GM12878 (cell line): ENCODE measurements at regions not wholly inside any gene's neighbourhood (a gene's known extent, or its start where the extent isn't known, plus 50 kb on each side); places are given as distances from the start of the nearest gene placed in this dataset.

Experiments used
- ATAC-seq: fragments of 200-7000 bp; cut with Tn5 transposase; 3 replicates; pipeline ENCODE4 v1.9.1; 2020; ENCODE audit warnings: mild to moderate bottlenecking, moderate library complexity
- BruUV-seq: library from RNA; stranded (reverse); fragments of 400-500 nt; replicated peaks from 2 replicates; lab custom pipeline; 2021; lab: Mats Ljungman, UMichigan
- CTCF ChIA-PET: fragments of 300-600 bp; sonication (Branson Sonifier 250); formaldehyde crosslinking; extraction: SDS; loops from one replicate; lab custom pipeline; 2021; ENCODE audit warnings: inconsistent platforms; lab: Yijun Ruan, JAX
- POLR2A ChIA-PET: fragments of 350-600 bp; formaldehyde crosslinking; extraction: SDS; loops from one replicate; lab custom pipeline; 2021; ENCODE audit warnings: inconsistent platforms; lab: Charles Lee
- RAD21 ChIA-PET: fragments of 300-600 bp; sonication (Branson Sonifier 250); formaldehyde crosslinking; loops from one replicate; lab custom pipeline; 2023; ENCODE audit warnings: antibody characterized with exemption; ENCODE audit not compliant: unreplicated experiment; lab: Charles Lee
- SMC1A ChIA-PET: fragments of 300-600 bp; sonication (Branson Sonifier 250); formaldehyde crosslinking; loops from one replicate; lab custom pipeline; 2023; ENCODE audit not compliant: unreplicated experiment, uncharacterized antibody; lab: Charles Lee
- DNase-seq: peaks from one replicate; pipeline ENCODE4 v3.0.0-alpha.2; 2011; ENCODE audit warnings: low read depth, low spot score
- FAIRE-seq: peaks from 3 replicates; lab custom pipeline; 2011; peaks lifted over from hg19 to GRCh38; lab: Jason Lieb, UNC
- H2AFZ ChIP-seq: 2 replicates; pipeline ENCODE4 v1.6.0; 2011; ENCODE audit warnings: low read depth, low read length, control low read depth; ENCODE audit not compliant: control insufficient read depth
- H3K27ac ChIP-seq: 2 replicates; pipeline ENCODE4 v1.5.1; 2011; ENCODE audit warnings: control low read depth; ENCODE audit not compliant: control insufficient read depth, insufficient read depth
- H3K27me3 ChIP-seq, 2 experiments: replicated peaks in 1 of 2; 2 replicates each; pipeline versions ENCODE4 v1.6.0 to v1.6.1; 2011; ENCODE audit warnings: low read length in 1 of 2; ENCODE audit not compliant: control insufficient read depth in 2 of 2, insufficient read depth in 2 of 2
- H3K36me3 ChIP-seq, 2 experiments: 2 replicates each; pipeline ENCODE4 v1.5.1; 2011; ENCODE audit warnings: low read length in 1 of 2; ENCODE audit not compliant: control insufficient read depth in 2 of 2, insufficient read depth in 2 of 2
- H3K4me1 ChIP-seq: 2 replicates; pipeline ENCODE4 v1.6.1; 2011; ENCODE audit warnings: mild to moderate bottlenecking, low read length, moderate library complexity, mixed read lengths; ENCODE audit not compliant: control insufficient read depth, insufficient read depth
- H3K4me2 ChIP-seq: 2 replicates; pipeline ENCODE4 v1.6.0; 2011; ENCODE audit warnings: control low read depth; ENCODE audit not compliant: control insufficient read depth, insufficient read depth
- H3K4me3 ChIP-seq: fragments of 200-600 bp; sonication (generic); 2 replicates; pipeline ENCODE4 v1.5.1; 2016
- H3K79me2 ChIP-seq: 2 replicates; pipeline ENCODE4 v1.6.0; 2011; ENCODE audit warnings: low read length; ENCODE audit not compliant: control insufficient read depth, insufficient read depth
- H3K9ac ChIP-seq: 2 replicates; pipeline ENCODE4 v1.8.0; 2011; ENCODE audit warnings: low read length, control low read depth, mixed read lengths; ENCODE audit not compliant: control insufficient read depth, insufficient read depth
- H3K9me3 ChIP-seq: replicated peaks from 3 replicates; pipeline ENCODE4 v1.5.1; 2011; ENCODE audit warnings: mild to moderate bottlenecking, low read length; ENCODE audit not compliant: control insufficient read depth, insufficient read depth
- H4K20me1 ChIP-seq: 2 replicates; pipeline ENCODE4 v1.6.0; 2011; ENCODE audit not compliant: control insufficient read depth, insufficient read depth
- ASH2L ChIP-seq: fragments of 300-600, 200-600 bp; sonication (generic); IDR thresholded peaks from 2 replicates; pipeline ENCODE4 v1.6.1; 2017; ENCODE audit warnings: low read depth, mild to moderate bottlenecking, borderline replicate concordance
- IRF4 ChIP-seq: IDR thresholded peaks from 2 replicates; pipeline ENCODE4 v1.6.1; 2011; ENCODE audit warnings: low read depth, low read length
- KDM1A ChIP-seq: fragments of 200-600 bp; sonication (generic); IDR thresholded peaks from 2 replicates; pipeline ENCODE4 v1.6.1; 2016; ENCODE audit warnings: borderline replicate concordance
- MEF2A ChIP-seq: IDR thresholded peaks from 2 replicates; pipeline ENCODE4 v1.6.1; 2011; ENCODE audit warnings: low read depth, mild to moderate bottlenecking, low read length, moderate library complexity; ENCODE audit not compliant: insufficient read depth
- MYB ChIP-seq: fragments of 150-350 bp; IDR thresholded peaks from 2 replicates; pipeline ENCODE4 v1.6.1; 2014; ENCODE audit warnings: mild to moderate bottlenecking, low read depth, low read length, borderline replicate concordance
- RAD51 ChIP-seq: fragments of 450-650 bp; IDR thresholded peaks from 2 replicates; pipeline ENCODE4 v1.6.1; 2016; ENCODE audit warnings: moderate library complexity, mild to moderate bottlenecking, inconsistent platforms
- RB1 ChIP-seq: fragments of 450-650 bp; formaldehyde crosslinking; IDR thresholded peaks from 2 replicates; pipeline ENCODE4 v1.6.1; 2017; ENCODE audit warnings: mild to moderate bottlenecking, borderline replicate concordance
- RCOR1 ChIP-seq: conservative IDR thresholded peaks from 2 replicates; pipeline ENCODE4 v1.6.1; 2012; ENCODE audit warnings: low read depth, low read length, improper control_type of control experiment
- TCF3 ChIP-seq: IDR thresholded peaks from 2 replicates; pipeline ENCODE4 v1.6.1; 2012; ENCODE audit warnings: low read depth, mild to moderate bottlenecking, low read length, borderline replicate concordance; ENCODE audit not compliant: insufficient read depth
- ZNF24 ChIP-seq: fragments of 450-650 bp; IDR thresholded peaks from 2 replicates; pipeline ENCODE4 v1.6.1; 2017; ENCODE audit warnings: antibody characterized with exemption, mild to moderate bottlenecking
- WGBS: methylation state at CpG from one replicate; pipeline ENCODE4 v1.1.6; 2016; ENCODE audit warnings: low lambda C conversion rate; ENCODE audit not compliant: insufficient replicate concordance, insufficient coverage; ENCODE audit errors: missing lambda C conversion rate; 5-methylcytosine and 5-hydroxymethylcytosine counted together
- in situ Hi-C: fragments of 300-500 bp; cut with MboI; formaldehyde crosslinking; loops from 9 replicates; pipeline ENCODE4 v1.14.3; 2018; ENCODE audit warnings: mixed read lengths
- intact Hi-C: fragments of 100-400 bp; cut with micrococcal nuclease; formaldehyde crosslinking; loops from one replicate; pipeline ENCODE4 v1.14.2; 2022; ENCODE audit not compliant: unreplicated experiment
- TF ChIP-seq, protein P1 (sequence below): fragments of 450-650 bp; formaldehyde crosslinking; IDR thresholded peaks from 2 replicates; pipeline ENCODE4 v1.4.0; 2020; ENCODE audit warnings: mild to moderate bottlenecking, moderate library complexity
- TF ChIP-seq, protein P2 (sequence below): IDR thresholded peaks from 2 replicates; pipeline ENCODE4 v1.6.1; 2012; ENCODE audit warnings: low read depth, low read length, improper control_type of control experiment
- TF ChIP-seq, protein P3 (sequence below): fragments of 450-650 bp; IDR thresholded peaks from 2 replicates; pipeline ENCODE4 v1.6.1; 2017; ENCODE audit warnings: antibody characterized with exemption, mild to moderate bottlenecking, moderate library complexity
- TF ChIP-seq, protein P4 (sequence below): fragments of 450-650 bp; IDR thresholded peaks from 2 replicates; pipeline ENCODE4 v1.6.1; 2016; ENCODE audit warnings: mild to moderate bottlenecking

DNA sequence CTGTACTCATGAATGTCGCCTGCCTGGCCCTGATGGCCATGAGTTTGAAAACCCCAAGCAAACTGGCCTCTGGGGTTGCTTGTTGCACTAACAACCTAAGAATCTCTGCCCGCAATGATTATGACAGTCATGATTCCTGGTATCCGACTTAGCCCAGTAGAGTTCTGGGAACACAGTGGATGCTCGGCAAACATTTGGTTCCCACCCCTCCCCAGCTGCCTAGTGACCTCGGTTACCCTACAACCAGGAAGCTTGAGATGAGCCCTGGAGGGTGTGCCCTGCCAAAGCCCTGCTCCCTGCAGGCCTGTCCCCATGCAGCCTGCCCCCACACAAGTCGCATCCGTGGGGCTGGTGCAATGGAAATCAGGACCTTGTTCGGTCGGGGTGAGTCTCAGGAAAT lies 76.0 kb upstream of the ZBTB40 start:
- DNase-seq (no peak), FAIRE-seq (no peak), ATAC-seq (no peak)
- ChIA-PET POLR2A (no interaction called here), RAD21 (no interaction called here)
- Histone ChIP-seq H3K79me2 (no peaks in the 10 kb centered on the region), H3K9me3 (no peaks in the 10 kb centered on the region; the same call in 2 of the 3 replicates), H3K36me3 (no peaks in the 10 kb centered on the region), H3K27me3 (peaks cover 0 to 3% of the 10 kb centered on the region in 2 experiments; a peak in 1 of 4 replicates), H3K4me3 (no peak overlapping the region), H3K9ac (no peak overlapping the region), H4K20me1 (no peaks in the 10 kb centered on the region), H3K27ac (no peak overlapping the region), H2AFZ (no peak overlapping the region)
- BruUV-seq = no TSS peak
- intact Hi-C loops = no loop called here
- no peak for TF ChIP-seq RAD51
- no peak for TF ChIP-seq MYB
- no peak for TF ChIP-seq RB1
- TF ChIP-seq, protein P1, sequence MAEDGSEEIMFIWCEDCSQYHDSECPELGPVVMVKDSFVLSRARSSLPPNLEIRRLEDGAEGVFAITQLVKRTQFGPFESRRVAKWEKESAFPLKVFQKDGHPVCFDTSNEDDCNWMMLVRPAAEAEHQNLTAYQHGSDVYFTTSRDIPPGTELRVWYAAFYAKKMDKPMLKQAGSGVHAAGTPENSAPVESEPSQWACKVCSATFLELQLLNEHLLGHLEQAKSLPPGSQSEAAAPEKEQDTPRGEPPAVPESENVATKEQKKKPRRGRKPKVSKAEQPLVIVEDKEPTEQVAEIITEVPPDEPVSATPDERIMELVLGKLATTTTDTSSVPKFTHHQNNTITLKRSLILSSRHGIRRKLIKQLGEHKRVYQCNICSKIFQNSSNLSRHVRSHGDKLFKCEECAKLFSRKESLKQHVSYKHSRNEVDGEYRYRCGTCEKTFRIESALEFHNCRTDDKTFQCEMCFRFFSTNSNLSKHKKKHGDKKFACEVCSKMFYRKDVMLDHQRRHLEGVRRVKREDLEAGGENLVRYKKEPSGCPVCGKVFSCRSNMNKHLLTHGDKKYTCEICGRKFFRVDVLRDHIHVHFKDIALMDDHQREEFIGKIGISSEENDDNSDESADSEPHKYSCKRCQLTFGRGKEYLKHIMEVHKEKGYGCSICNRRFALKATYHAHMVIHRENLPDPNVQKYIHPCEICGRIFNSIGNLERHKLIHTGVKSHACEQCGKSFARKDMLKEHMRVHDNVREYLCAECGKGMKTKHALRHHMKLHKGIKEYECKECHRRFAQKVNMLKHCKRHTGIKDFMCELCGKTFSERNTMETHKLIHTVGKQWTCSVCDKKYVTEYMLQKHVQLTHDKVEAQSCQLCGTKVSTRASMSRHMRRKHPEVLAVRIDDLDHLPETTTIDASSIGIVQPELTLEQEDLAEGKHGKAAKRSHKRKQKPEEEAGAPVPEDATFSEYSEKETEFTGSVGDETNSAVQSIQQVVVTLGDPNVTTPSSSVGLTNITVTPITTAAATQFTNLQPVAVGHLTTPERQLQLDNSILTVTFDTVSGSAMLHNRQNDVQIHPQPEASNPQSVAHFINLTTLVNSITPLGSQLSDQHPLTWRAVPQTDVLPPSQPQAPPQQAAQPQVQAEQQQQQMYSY (CRISPR knock-in tag) = no peak
- TF ChIP-seq MEF2A = no peak
- TF ChIP-seq IRF4 = no peak
- no peak for TF ChIP-seq KDM1A
- TF ChIP-seq, protein P2, sequence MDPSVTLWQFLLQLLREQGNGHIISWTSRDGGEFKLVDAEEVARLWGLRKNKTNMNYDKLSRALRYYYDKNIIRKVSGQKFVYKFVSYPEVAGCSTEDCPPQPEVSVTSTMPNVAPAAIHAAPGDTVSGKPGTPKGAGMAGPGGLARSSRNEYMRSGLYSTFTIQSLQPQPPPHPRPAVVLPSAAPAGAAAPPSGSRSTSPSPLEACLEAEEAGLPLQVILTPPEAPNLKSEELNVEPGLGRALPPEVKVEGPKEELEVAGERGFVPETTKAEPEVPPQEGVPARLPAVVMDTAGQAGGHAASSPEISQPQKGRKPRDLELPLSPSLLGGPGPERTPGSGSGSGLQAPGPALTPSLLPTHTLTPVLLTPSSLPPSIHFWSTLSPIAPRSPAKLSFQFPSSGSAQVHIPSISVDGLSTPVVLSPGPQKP = no peak
- TF ChIP-seq, protein P3, sequence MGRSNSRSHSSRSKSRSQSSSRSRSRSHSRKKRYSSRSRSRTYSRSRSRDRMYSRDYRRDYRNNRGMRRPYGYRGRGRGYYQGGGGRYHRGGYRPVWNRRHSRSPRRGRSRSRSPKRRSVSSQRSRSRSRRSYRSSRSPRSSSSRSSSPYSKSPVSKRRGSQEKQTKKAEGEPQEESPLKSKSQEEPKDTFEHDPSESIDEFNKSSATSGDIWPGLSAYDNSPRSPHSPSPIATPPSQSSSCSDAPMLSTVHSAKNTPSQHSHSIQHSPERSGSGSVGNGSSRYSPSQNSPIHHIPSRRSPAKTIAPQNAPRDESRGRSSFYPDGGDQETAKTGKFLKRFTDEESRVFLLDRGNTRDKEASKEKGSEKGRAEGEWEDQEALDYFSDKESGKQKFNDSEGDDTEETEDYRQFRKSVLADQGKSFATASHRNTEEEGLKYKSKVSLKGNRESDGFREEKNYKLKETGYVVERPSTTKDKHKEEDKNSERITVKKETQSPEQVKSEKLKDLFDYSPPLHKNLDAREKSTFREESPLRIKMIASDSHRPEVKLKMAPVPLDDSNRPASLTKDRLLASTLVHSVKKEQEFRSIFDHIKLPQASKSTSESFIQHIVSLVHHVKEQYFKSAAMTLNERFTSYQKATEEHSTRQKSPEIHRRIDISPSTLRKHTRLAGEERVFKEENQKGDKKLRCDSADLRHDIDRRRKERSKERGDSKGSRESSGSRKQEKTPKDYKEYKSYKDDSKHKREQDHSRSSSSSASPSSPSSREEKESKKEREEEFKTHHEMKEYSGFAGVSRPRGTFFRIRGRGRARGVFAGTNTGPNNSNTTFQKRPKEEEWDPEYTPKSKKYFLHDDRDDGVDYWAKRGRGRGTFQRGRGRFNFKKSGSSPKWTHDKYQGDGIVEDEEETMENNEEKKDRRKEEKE = no peak
- TF ChIP-seq, protein P4, sequence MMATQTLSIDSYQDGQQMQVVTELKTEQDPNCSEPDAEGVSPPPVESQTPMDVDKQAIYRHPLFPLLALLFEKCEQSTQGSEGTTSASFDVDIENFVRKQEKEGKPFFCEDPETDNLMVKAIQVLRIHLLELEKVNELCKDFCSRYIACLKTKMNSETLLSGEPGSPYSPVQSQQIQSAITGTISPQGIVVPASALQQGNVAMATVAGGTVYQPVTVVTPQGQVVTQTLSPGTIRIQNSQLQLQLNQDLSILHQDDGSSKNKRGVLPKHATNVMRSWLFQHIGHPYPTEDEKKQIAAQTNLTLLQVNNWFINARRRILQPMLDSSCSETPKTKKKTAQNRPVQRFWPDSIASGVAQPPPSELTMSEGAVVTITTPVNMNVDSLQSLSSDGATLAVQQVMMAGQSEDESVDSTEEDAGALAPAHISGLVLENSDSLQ = no peak
- no peak for TF ChIP-seq ASH2L
- TF ChIP-seq TCF3 = no peak
- no peak for TF ChIP-seq RCOR1
- TF ChIP-seq ZNF24 = no peak
- TF ChIP-seq, all 136 proteins: peak for 0
- CTCF ChIA-PET = no interaction called here
- no peak overlapping the region for H3K4me2 ChIP-seq
- 35% methylated on average over 9 of the region's 9 CpGs for WGBS
- in situ Hi-C loops = no loop called here
- SMC1A ChIA-PET = interaction anchor here (1.0 kb wide), 1 partner anchor 15 kb away, joined by 3 read pairs; no protein-coding TSS in a partner anchor
- H3K4me1 ChIP-seq = no peaks in the 10 kb centered on the region
